ENCODE measurements at regions not wholly inside any gene's neighbourhood (a gene's known extent, or its start where the extent isn't known, plus 50 kb on each side); places are given as distances from the start of the nearest gene placed in this dataset.

DNA sequence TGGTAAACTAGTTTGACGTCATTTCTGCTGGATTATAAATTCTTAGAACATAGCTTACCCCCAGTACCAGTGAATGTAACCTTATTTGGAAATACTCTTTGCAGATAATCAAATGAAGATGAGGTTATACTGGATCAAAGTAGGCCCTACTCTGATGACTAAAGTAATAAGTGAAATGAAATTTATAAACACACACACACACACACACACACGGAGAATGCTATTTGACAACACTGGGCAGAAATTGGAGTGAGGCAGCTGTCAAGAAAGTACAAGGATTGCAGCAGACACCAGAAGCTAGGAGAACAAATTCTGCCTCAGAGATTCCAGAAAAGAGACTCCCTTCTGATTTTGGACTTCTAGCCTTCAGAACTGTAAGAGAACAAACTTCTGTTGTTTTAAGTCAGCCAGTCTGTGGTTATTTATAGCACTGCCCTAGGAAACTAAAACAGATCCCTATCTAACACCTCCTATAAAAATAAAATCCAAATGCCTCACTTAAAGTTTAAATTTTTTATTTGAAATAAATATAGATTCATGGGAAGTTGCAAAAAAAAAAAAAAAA is 448.6 kb downstream of the PCDH18 start:
- no peaks in the 10 kb centered on the region for H3K36me3 ChIP-seq
- H3K9me3 ChIP-seq, result no peaks in the 10 kb centered on the region
- no peaks in the 10 kb centered on the region for H3K27me3 ChIP-seq
- no peak overlapping the region for H3K27ac ChIP-seq
- TF ChIP-seq, protein P1, sequence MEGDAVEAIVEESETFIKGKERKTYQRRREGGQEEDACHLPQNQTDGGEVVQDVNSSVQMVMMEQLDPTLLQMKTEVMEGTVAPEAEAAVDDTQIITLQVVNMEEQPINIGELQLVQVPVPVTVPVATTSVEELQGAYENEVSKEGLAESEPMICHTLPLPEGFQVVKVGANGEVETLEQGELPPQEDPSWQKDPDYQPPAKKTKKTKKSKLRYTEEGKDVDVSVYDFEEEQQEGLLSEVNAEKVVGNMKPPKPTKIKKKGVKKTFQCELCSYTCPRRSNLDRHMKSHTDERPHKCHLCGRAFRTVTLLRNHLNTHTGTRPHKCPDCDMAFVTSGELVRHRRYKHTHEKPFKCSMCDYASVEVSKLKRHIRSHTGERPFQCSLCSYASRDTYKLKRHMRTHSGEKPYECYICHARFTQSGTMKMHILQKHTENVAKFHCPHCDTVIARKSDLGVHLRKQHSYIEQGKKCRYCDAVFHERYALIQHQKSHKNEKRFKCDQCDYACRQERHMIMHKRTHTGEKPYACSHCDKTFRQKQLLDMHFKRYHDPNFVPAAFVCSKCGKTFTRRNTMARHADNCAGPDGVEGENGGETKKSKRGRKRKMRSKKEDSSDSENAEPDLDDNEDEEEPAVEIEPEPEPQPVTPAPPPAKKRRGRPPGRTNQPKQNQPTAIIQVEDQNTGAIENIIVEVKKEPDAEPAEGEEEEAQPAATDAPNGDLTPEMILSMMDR (IDR thresholded peaks at IDR 0.05), result no peak
- intact Hi-C loops (cut with DNase I), result no loop called here
- no peaks in the 10 kb centered on the region for H3K4me1 ChIP-seq
- H3K4me3 ChIP-seq, result no peak overlapping the region
- no peak for DNase-seq (ENCODE audit: extremely low spot score in 2 of 2)

DNA sequence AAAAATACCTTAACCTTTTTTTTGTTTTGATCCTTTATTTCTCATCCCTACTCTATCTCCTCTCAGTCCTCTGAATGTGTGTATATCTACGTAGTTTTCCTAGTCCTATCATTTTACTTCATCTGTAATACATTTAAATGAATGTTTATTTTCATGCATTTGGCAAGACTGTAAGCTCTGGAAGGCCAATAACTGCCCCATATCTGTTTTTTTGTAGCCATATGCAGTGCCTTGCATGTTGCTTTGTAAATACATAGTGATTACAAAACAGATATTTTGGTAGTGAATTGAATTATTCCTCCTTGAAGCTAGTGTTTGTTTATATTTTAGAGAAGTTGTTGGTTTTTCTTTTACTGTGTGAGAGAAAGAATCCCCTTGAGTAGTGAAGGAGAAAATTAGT is 450.2 kb downstream of the PCDH18 start:
- Histone ChIP-seq H3K27ac (no peak overlapping the region), H3K9me3 (no peaks in the 10 kb centered on the region), H3K27me3 (no peaks in the 10 kb centered on the region), H3K4me3 (no peak overlapping the region), H3K36me3 (no peaks in the 10 kb centered on the region), H3K4me1 (no peaks in the 10 kb centered on the region)
- intact Hi-C loops (cut with DNase I), result no loop called here
- no peak for DNase-seq (ENCODE audit: extremely low spot score in 2 of 2)
- TF ChIP-seq POLR2AphosphoS5 (IDR thresholded peaks at IDR 0.05; ENCODE audit: insufficient read depth in 1 of 2, low read depth in 1 of 2), result no peak
- no peak for TF ChIP-seq POLR2A (IDR thresholded peaks at IDR 0.05)
- TF ChIP-seq, protein P1 (IDR thresholded peaks at IDR 0.05), result no peak

DNA sequence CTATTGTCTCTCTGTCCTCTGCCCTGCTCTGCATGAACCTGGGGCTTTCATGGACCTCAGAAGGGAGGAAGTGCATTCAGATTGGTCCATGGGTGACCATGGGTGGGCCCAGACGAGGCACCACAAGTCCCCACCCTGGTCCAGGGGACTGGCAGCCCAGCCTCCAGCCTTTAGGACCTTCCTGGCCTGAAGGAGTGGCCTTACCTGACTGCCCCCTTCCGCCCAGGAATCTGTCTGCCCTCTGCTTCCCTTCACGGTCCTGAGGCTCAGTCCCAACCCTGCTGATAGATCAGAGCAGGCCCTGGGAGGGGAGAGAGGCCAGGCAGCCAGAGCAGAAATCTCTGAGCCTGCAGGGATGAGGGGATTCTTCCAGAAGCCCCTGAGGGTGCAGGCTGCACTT is 455.4 kb downstream of the PCDH18 start:
- intact Hi-C loops (cut with DNase I), result no loop called here

DNA sequence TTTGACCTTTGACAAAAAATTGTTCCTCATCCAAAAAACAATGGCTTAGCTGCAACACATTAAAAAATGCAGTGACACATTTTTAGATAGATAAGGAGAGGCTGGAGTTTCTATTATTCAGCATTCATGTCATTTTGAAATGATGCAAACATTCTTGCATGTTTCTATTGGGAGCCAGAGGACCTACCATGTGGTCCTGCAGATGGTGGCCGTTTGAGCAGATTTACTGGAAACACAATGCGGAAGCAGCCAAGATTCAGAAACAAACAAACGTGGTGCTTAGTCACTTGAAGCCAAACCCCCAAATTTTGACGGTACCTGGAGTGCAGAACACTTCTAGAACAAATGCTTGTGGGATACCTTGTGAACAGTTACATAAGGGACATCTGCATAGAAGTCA is 456.7 kb downstream of the PCDH18 start:
- no peaks in the 10 kb centered on the region for H3K9me3 ChIP-seq
- no peak overlapping the region for H3K27ac ChIP-seq
- H3K36me3 ChIP-seq, result no peaks in the 10 kb centered on the region
- H3K27me3 ChIP-seq, result no peaks in the 10 kb centered on the region
- intact Hi-C loops (cut with DNase I), result no loop called here
- H3K4me3 ChIP-seq, result no peak overlapping the region
- TF ChIP-seq, protein P1 (IDR thresholded peaks at IDR 0.05), result no peak
- TF ChIP-seq POLR2A (IDR thresholded peaks at IDR 0.05) (no peak), POLR2AphosphoS5 (IDR thresholded peaks at IDR 0.05; ENCODE audit: insufficient read depth in 1 of 2, low read depth in 1 of 2) (no peak)
- no peak for DNase-seq (ENCODE audit: extremely low spot score in 2 of 2)
- no peaks in the 10 kb centered on the region for H3K4me1 ChIP-seq

More for the DNA sequence above, 455.4 kb downstream of the PCDH18 start:
- TF ChIP-seq POLR2A (IDR thresholded peaks at IDR 0.05) (no peak), POLR2AphosphoS5 (IDR thresholded peaks at IDR 0.05; ENCODE audit: insufficient read depth in 1 of 2, low read depth in 1 of 2) (no peak)
- TF ChIP-seq, protein P1 (IDR thresholded peaks at IDR 0.05), result no peak
- Histone ChIP-seq H3K4me1 (no peaks in the 10 kb centered on the region), H3K4me3 (no peak overlapping the region), H3K9me3 (no peaks in the 10 kb centered on the region), H3K27ac (no peak overlapping the region), H3K36me3 (no peaks in the 10 kb centered on the region), H3K27me3 (no peaks in the 10 kb centered on the region)
- no peak for DNase-seq (ENCODE audit: extremely low spot score in 2 of 2)

DNA sequence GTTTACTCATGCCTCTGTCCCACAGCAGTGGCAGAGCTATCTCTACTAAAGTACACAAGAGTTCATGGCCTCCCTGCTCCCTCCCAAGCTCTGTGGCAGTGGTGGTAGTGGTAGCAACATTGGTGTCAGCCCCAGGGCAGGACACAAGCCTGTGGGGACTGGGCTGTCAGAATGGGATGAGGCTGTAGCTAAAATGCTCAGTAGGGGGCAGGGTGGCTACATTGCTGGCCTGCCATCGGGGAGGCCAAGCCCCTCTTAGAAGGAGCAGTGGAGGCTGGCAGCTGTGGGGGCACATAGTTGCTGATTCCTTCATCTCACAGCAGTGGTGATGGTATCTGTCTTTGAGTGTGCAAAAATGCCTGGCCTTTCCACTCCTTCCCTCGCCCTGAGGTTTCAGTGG is 461.7 kb downstream of the PCDH18 start:
- Histone ChIP-seq H3K27me3 (no peaks in the 10 kb centered on the region), H3K9me3 (no peaks in the 10 kb centered on the region), H3K4me3 (no peak overlapping the region), H3K27ac (no peak overlapping the region), H3K36me3 (no peaks in the 10 kb centered on the region), H3K4me1 (no peaks in the 10 kb centered on the region)
- no peak for DNase-seq (ENCODE audit: extremely low spot score in 2 of 2)
- TF ChIP-seq POLR2AphosphoS5 (IDR thresholded peaks at IDR 0.05; ENCODE audit: insufficient read depth in 1 of 2, low read depth in 1 of 2) (no peak), POLR2A (IDR thresholded peaks at IDR 0.05) (no peak)
- TF ChIP-seq, protein P1 (IDR thresholded peaks at IDR 0.05), result no peak
- intact Hi-C loops (cut with DNase I), result no loop called here

All from vagina (tissue), 2 donors.